CD14-positive monocyte (primary cell): ENCODE measurements at regions not wholly inside any gene's neighbourhood (a gene's known extent, or its start where the extent isn't known, plus 50 kb on each side); places are given as distances from the start of the nearest gene placed in this dataset.
"Not testable (repeated sequence)": the region's sequence is repeated elsewhere in the genome, so short reads cannot be mapped to it uniquely, and the experiment has no call there.

ENCODE experiments used
- DNase-seq, 3 donors: peaks; one replicate each; pipeline ENCODE4 v3.0.0-alpha.2; 2011 to 2022
- H2AFZ ChIP-seq: 2 replicates; pipeline ENCODE4 v1.6.0; 2012; ENCODE audit warnings: mild to moderate bottlenecking, low read depth, low read length, inconsistent platforms; ENCODE audit not compliant: insufficient read depth, poor library complexity, severe bottlenecking
- H3K27ac ChIP-seq, 2 donors: 1 replicate in 1 of 2; 2 replicates in 1 of 2; pipeline ENCODE4 v1.5.1; 2012 to 2013; ENCODE audit warnings: low read length in 2 of 2, control low read depth in 1 of 2, inconsistent platforms in 1 of 2, low read depth in 1 of 2, mild to moderate bottlenecking in 1 of 2
- H3K27me3 ChIP-seq, 2 donors: one replicate each; pipeline versions ENCODE4 v1.6.0 to v1.6.1; 2011 to 2013; ENCODE audit warnings: low read length in 2 of 2; ENCODE audit not compliant: control insufficient read depth in 2 of 2, insufficient read depth in 2 of 2
- H3K36me3 ChIP-seq, 2 donors: replicated peaks in 1 of 2; 1 replicate in 1 of 2; 2 replicates in 1 of 2; pipeline versions ENCODE4 v1.5.1 to v1.6.1; 2012 to 2013; ENCODE audit warnings: low read length in 2 of 2, control low read depth in 1 of 2, inconsistent platforms in 1 of 2, mild to moderate bottlenecking in 1 of 2; ENCODE audit not compliant: insufficient read depth in 2 of 2, control insufficient read depth in 1 of 2
- H3K4me1 ChIP-seq, 2 donors: 1 replicate in 1 of 2; 2 replicates in 1 of 2; pipeline versions ENCODE4 v1.5.1 to v1.6.1; 2012 to 2013; ENCODE audit warnings: low read length in 2 of 2, control low read depth in 1 of 2, inconsistent platforms in 1 of 2, mild to moderate bottlenecking in 1 of 2, moderate library complexity in 1 of 2; ENCODE audit not compliant: insufficient read depth in 2 of 2, control insufficient read depth in 1 of 2
- H3K4me2 ChIP-seq: replicated peaks from 2 replicates; pipeline ENCODE3; 2012; ENCODE audit warnings: low read length, moderate library complexity, mild to moderate bottlenecking; ENCODE audit not compliant: poor library complexity, severe bottlenecking; ENCODE audit errors: extremely low read depth
- H3K4me3 ChIP-seq, 3 experiments: fragments of 200-600 bp in 1 of 3; sonication (generic) in 1 of 3; replicated peaks in 1 of 3; 1 replicate in 2 of 3; 2 replicates in 1 of 3; pipeline ENCODE4 v1.5.1; 2011 to 2013; ENCODE audit warnings: low read length in 3 of 3, mild to moderate bottlenecking in 3 of 3, control low read depth in 2 of 3, low read depth in 2 of 3, inconsistent platforms in 1 of 3, moderate library complexity in 1 of 3
- H3K79me2 ChIP-seq: 2 replicates; pipeline ENCODE4 v1.6.0; 2012; ENCODE audit warnings: mild to moderate bottlenecking, control low read depth, inconsistent platforms, low read length, moderate library complexity; ENCODE audit not compliant: insufficient read depth
- H3K9ac ChIP-seq: 2 replicates; pipeline ENCODE4 v1.6.0; 2017; ENCODE audit warnings: low read length, mild to moderate bottlenecking; ENCODE audit not compliant: insufficient read depth, poor library complexity, severe bottlenecking
- H3K9me3 ChIP-seq, 2 donors: replicated peaks in 1 of 2; 1 replicate in 1 of 2; 2 replicates in 1 of 2; pipeline versions ENCODE4 v1.5.1 to v1.6.1; 2012 to 2013; ENCODE audit warnings: low read length in 2 of 2, control low read depth in 1 of 2; ENCODE audit not compliant: control insufficient read depth in 1 of 2, insufficient read depth in 1 of 2
- H4K20me1 ChIP-seq: 2 replicates; pipeline ENCODE4 v1.6.0; 2012; ENCODE audit warnings: mild to moderate bottlenecking, low read length, control low read depth, moderate library complexity; ENCODE audit not compliant: insufficient read depth
- H3K27ac Mint-ChIP-seq, 7 donors: one replicate each; pipeline ENCODE4 v1.8.0; 2020; ENCODE audit warnings: mild to moderate bottlenecking in 7 of 7, mixed read lengths in 7 of 7, moderate library complexity in 6 of 7, inconsistent platforms in 2 of 7
- H3K27me3 Mint-ChIP-seq, 3 donors: one replicate each; pipeline ENCODE4 v1.8.0; 2021 to 2022; ENCODE audit warnings: low read depth in 3 of 3, mild to moderate bottlenecking in 3 of 3, mixed read lengths in 3 of 3, moderate library complexity in 3 of 3, inconsistent platforms in 1 of 3
- H3K36me3 Mint-ChIP-seq, 2 donors: one replicate each; pipeline ENCODE4 v1.8.0; 2020; ENCODE audit warnings: mixed read lengths in 2 of 2, inconsistent platforms in 1 of 2, mild to moderate bottlenecking in 1 of 2
- H3K4me1 Mint-ChIP-seq: one replicate; pipeline ENCODE4 v1.8.0; 2020; ENCODE audit warnings: mild to moderate bottlenecking, mixed read lengths
- H3K4me3 Mint-ChIP-seq, 2 donors: one replicate each; pipeline ENCODE4 v1.8.0; 2020; ENCODE audit warnings: mild to moderate bottlenecking in 2 of 2, mixed read lengths in 2 of 2, moderate library complexity in 1 of 2
- H3K9me3 Mint-ChIP-seq, 7 donors: one replicate each; pipeline ENCODE4 v1.8.0; 2020 to 2022; ENCODE audit warnings: mixed read lengths in 7 of 7, mild to moderate bottlenecking in 6 of 7, moderate library complexity in 6 of 7, inconsistent platforms in 2 of 7
- WGBS: methylation state at CpG from one replicate; pipeline ENCODE4 v1.1.5; 2013; ENCODE audit warnings: missing lambda C conversion rate; ENCODE audit not compliant: insufficient coverage; 5-methylcytosine and 5-hydroxymethylcytosine counted together
- intact Hi-C, 2 donors: fragments of 100-400 bp; cut with micrococcal nuclease; formaldehyde crosslinking; loops; one replicate each; pipeline versions ENCODE4 v1.15.0 to v1.15.1; 2023

DNA sequence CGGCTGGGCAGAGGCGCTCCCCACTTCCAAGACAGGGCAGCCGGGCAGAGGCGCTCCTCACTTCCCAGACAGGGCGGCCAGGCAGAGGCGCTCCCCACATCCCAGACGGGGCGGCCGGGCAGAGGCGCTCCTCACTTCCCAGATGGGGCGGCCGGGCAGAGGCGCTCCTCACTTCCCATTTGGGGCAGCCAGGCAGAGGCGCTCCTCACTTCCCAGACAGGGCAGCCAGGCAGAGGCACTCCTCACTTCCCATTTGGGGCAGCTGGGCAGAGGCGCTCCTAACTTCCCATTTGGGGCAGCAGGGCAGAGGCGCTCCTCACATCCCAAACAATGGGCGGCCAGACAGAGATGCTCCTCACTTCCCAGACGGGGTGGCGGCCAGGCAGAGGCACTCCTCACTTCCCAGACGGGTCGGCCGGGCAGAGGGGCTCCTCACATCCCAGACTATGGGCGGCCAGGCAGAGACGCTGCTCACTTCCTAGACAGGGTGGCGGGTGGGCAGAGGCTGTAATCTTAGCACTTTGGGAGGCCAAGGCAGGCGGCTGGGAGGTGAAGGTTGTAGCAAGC is 344.4 kb downstream of the TUBA3C start:
- peaks cover 0 to 20% of the 10 kb centered on the region in 2 donors for H3K9me3 ChIP-seq
- H3K36me3 ChIP-seq, DNase-seq, intact Hi-C loops, H4K20me1 ChIP-seq, H3K79me2 ChIP-seq, H3K36me3 Mint-ChIP-seq, H3K4me1 Mint-ChIP-seq, H3K4me3 Mint-ChIP-seq, H3K4me2 ChIP-seq, H3K4me3 ChIP-seq, H3K27me3 ChIP-seq, H3K27ac Mint-ChIP-seq, H2AFZ ChIP-seq, H3K9ac ChIP-seq, H3K27ac ChIP-seq, H3K4me1 ChIP-seq, H3K27me3 Mint-ChIP-seq: not testable (repeated sequence)
- H3K9me3 Mint-ChIP-seq = peaks cover 3 to 22% (median 17%) of the 10 kb centered on the region in 7 donors
- WGBS = 100% methylated on average over 7 of the region's 26 CpGs

GRCh38 chr13:18836371-18837178 is 345.0 kb downstream of the TUBA3C start:
- peaks cover 3 to 22% (median 17%) of the 10 kb centered on the region in 7 donors for H3K9me3 Mint-ChIP-seq

DNA sequence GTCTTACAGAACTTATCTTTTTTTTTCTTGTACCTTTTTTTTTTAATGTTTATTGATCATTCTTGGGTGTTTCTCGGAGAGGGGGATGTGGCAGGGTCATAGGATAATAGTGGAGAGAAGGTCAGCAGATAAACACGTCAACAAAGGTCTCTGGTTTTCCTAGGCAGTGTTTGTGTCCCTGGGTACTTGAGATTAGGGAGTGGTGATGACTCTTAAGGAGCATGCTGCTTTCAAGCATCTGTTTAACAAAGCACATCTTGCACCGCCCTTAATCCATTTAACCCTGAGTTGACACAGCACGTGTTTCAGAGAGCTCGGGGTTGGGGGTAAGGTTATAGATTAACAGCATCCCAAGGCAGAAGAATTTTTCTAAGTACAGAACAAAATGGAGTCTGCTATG is 345.9 kb downstream of the TUBA3C start:
- H3K27ac Mint-ChIP-seq, H3K27ac ChIP-seq, H2AFZ ChIP-seq, H3K79me2 ChIP-seq, H3K4me3 ChIP-seq, H3K27me3 Mint-ChIP-seq, H3K27me3 ChIP-seq, H3K4me1 ChIP-seq, H3K9ac ChIP-seq, H3K4me3 Mint-ChIP-seq, H3K36me3 ChIP-seq, H4K20me1 ChIP-seq, H3K36me3 Mint-ChIP-seq, H3K4me1 Mint-ChIP-seq, DNase-seq, intact Hi-C loops, H3K4me2 ChIP-seq: not testable (repeated sequence)
- whole genome bisulfite sequencing = no CpG with 5 or more reads among the region's 5 CpGs
- H3K9me3 ChIP-seq = peaks cover 0 to 20% of the 10 kb centered on the region in 2 donors
- peaks cover 3 to 22% (median 17%) of the 10 kb centered on the region in 7 donors for H3K9me3 Mint-ChIP-seq

More at GRCh38 chr13:18836371-18837178, 345.0 kb downstream of the TUBA3C start:
- H3K36me3 Mint-ChIP-seq, H3K4me1 ChIP-seq, intact Hi-C loops, H3K79me2 ChIP-seq, H2AFZ ChIP-seq, H3K4me3 Mint-ChIP-seq, DNase-seq, H3K36me3 ChIP-seq, H3K27me3 Mint-ChIP-seq, H3K4me1 Mint-ChIP-seq, H3K4me2 ChIP-seq, H3K27me3 ChIP-seq, H3K9ac ChIP-seq, H3K4me3 ChIP-seq, H3K27ac ChIP-seq, H3K27ac Mint-ChIP-seq, H4K20me1 ChIP-seq: not testable (repeated sequence)
- H3K9me3 ChIP-seq = peaks cover 0 to 20% of the 10 kb centered on the region in 2 donors
- WGBS = 74% methylated on average over 32 of the region's 45 CpGs

- H4K20me1 ChIP-seq, H3K4me2 ChIP-seq, H3K9ac ChIP-seq, H3K9me3 ChIP-seq, H3K4me1 ChIP-seq, H3K27me3 ChIP-seq, H3K4me3 Mint-ChIP-seq, H3K79me2 ChIP-seq, intact Hi-C loops, H3K36me3 Mint-ChIP-seq, H2AFZ ChIP-seq, H3K4me1 Mint-ChIP-seq, H3K27ac Mint-ChIP-seq, H3K27me3 Mint-ChIP-seq, DNase-seq, H3K27ac ChIP-seq, H3K4me3 ChIP-seq, H3K36me3 ChIP-seq: not testable (repeated sequence)
- WGBS = no CpG with 5 or more reads among the region's 1 CpG
- peaks cover 0 to 11% (median 3%) of the 10 kb centered on the region in 7 donors for H3K9me3 Mint-ChIP-seq
Measured at GRCh38 chr13:18824678-18825077, 356.9 kb downstream of the TUBA3C start.
